ENCODE measurements at regions not wholly inside any gene's neighbourhood (a gene's known extent, or its start where the extent isn't known, plus 50 kb on each side); places are given as distances from the start of the nearest gene placed in this dataset.

DNA sequence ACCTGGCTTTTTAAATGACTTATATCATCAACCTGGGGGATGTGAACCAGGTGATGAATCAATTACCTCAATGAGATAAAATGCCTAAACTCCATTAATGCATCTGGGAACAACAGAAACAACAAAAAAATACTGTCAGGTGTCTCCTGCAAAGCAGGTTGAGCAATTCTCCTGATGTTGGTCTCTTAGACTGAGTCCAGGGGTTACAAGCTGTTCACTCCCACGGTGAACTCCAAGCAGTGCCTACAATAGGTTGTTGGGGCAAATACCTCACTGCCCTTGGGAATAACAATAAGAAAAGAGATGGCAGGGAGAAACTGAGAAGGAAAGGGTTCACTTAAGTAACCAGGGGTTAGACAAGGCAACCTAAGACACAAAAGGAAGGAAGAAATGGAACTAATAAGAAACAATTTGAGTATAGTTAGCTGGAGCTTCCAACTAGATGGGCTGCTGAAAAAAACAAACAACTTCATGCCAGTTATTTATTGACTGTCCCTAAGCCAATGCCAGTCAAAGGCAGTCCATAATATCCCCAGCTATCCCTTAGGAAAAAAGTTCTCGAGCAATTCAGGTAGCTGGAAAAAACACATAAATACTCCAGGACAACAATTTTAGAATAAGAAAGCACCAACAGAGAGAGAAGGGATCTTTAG lies 97.6 kb upstream of the MAGI3 start:
- Mint-ChIP-seq H3K27ac (no peak overlapping the region), H3K4me3 (no peak overlapping the region), H3K9me3 (no peaks in the 10 kb centered on the region), H3K4me1 (0 out of 2 replicates have a peak, but pooled peaks cover 4% of the 10 kb centered on the region), H3K27me3 (ENCODE audit: low read depth) (peaks cover 3% of the 10 kb centered on the region; the same call in 1 of the 2 replicates), H3K36me3 (no peaks in the 10 kb centered on the region)
- TF ChIP-seq ZNF425 (CRISPR knock-in tag; conservative IDR thresholded peaks at IDR 0.05) = no peak
- no peak for TF ChIP-seq NFYB (CRISPR knock-in tag; conservative IDR thresholded peaks at IDR 0.05; ENCODE audit: low read depth)
- no peak for TF ChIP-seq ZNF512 (CRISPR knock-in tag; IDR thresholded peaks at IDR 0.05; ENCODE audit: borderline replicate concordance)
- TF ChIP-seq USF1 (CRISPR knock-in tag; IDR thresholded peaks at IDR 0.05) = no peak
- TF ChIP-seq NR1H2 (CRISPR knock-in tag; IDR thresholded peaks at IDR 0.05) = no peak
- TF ChIP-seq RORB (CRISPR knock-in tag; IDR thresholded peaks at IDR 0.05) = no peak
- TF ChIP-seq ZNF396 (CRISPR knock-in tag; IDR thresholded peaks at IDR 0.05; ENCODE audit: borderline replicate concordance) = no peak
- TF ChIP-seq FOXJ3 (CRISPR knock-in tag; IDR thresholded peaks at IDR 0.05; ENCODE audit: borderline replicate concordance) = no peak
- ATAC-seq (no peak), DNase-seq (ENCODE audit: low spot score) (no peak)
- POLR2A ChIA-PET = no interaction called here
- CTCF ChIA-PET = interaction anchor here (0.5 kb wide), 1 partner anchor 381 kb away, joined by 3 read pairs; no protein-coding TSS in a partner anchor

DNA sequence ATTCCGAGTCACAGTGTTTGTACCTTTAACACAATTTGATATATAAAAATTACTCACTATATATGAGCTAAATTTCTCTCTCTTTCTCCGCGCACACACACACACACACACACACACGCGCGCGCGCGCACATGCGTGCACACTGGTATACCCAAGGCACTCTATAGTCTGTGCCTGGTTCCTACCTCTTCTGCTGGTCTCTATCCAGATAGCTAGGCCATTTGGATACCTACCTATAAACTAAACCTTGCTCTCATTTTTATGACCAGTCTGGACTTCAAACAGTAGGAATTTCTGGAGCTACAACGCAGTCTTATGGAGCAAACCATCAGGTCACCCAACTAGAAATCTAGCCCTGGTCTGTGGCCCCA lies 97.1 kb upstream of the MAGI3 start:
- no peak for ATAC-seq
- H3K27ac Mint-ChIP-seq = no peak overlapping the region
- peaks cover 3% of the 10 kb centered on the region; the same call in 1 of the 2 replicates for H3K27me3 Mint-ChIP-seq (ENCODE audit: low read depth)
- no peak for DNase-seq (ENCODE audit: low spot score)
- ChIA-PET CTCF (interaction anchor here (0.5 kb wide), 1 partner anchor 382 kb away, joined by 3 read pairs; no protein-coding TSS in a partner anchor), POLR2A (no interaction called here)
- H3K36me3 Mint-ChIP-seq = no peaks in the 10 kb centered on the region
- no peaks in the 10 kb centered on the region for H3K9me3 Mint-ChIP-seq
- H3K4me3 Mint-ChIP-seq = no peak overlapping the region
- H3K4me1 Mint-ChIP-seq = 0 out of 2 replicates have a peak, but pooled peaks cover 4% of the 10 kb centered on the region
- TF ChIP-seq, protein P1, sequence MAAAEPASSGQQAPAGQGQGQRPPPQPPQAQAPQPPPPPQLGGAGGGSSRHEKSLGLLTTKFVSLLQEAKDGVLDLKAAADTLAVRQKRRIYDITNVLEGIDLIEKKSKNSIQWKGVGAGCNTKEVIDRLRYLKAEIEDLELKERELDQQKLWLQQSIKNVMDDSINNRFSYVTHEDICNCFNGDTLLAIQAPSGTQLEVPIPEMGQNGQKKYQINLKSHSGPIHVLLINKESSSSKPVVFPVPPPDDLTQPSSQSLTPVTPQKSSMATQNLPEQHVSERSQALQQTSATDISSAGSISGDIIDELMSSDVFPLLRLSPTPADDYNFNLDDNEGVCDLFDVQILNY (CRISPR knock-in tag; IDR thresholded peaks at IDR 0.05) = no peak
- TF ChIP-seq MXD4 (CRISPR knock-in tag; IDR thresholded peaks at IDR 0.05; ENCODE audit: borderline replicate concordance) (no peak), ATF1 (CRISPR knock-in tag; IDR thresholded peaks at IDR 0.05) (no peak), ZNF317 (CRISPR knock-in tag; IDR thresholded peaks at IDR 0.05; ENCODE audit: borderline replicate concordance, low read depth) (no peak), KAT7 (CRISPR knock-in tag; IDR thresholded peaks at IDR 0.05; ENCODE audit: borderline replicate concordance) (no peak), ZNF121 (CRISPR knock-in tag; IDR thresholded peaks at IDR 0.05) (no peak), CREB1 (CRISPR knock-in tag; IDR thresholded peaks at IDR 0.05) (no peak), SP1 (CRISPR knock-in tag; conservative IDR thresholded peaks at IDR 0.05) (no peak), NR1H2 (CRISPR knock-in tag; IDR thresholded peaks at IDR 0.05) (no peak), ELF4 (CRISPR knock-in tag; IDR thresholded peaks at IDR 0.05; ENCODE audit: low read depth) (no peak), USF1 (CRISPR knock-in tag; IDR thresholded peaks at IDR 0.05) (no peak)

Measured in WTC11 (cell line).